ENCODE measurements at regions not wholly inside any gene's neighbourhood (a gene's known extent, or its start where the extent isn't known, plus 50 kb on each side); places are given as distances from the start of the nearest gene placed in this dataset.

- no peak for DNase-seq (ENCODE audit: low spot score)
These were observed 185.8 kb upstream of the BCL6 start for GRCh38 chr3:187931101-187931500.

DNA sequence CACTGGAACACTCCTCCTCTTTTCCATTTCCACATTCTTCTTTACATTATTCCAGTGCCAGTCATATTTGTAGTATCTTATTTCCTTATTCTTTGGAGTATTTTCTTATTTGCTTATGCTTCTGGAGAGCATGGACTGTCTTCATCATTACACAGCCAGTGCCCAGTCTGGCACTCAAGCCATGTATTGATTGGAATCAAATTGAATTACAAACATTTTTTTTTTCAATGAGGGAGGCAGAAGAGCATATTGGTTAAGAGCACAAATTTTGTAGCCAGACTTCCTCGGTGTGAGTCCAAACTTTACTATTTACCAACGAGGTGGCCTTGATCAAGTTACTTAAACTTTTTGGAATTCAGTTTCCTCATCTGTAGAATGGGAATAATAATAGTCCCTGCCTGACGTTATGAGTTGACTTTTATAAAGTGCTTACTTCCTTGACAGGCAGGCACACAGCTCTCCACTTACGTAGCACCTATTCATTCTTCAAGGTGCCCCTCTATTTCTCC lies 186.6 kb upstream of the BCL6 start:
- DNase-seq (ENCODE audit: low spot score), result no peak

DNA sequence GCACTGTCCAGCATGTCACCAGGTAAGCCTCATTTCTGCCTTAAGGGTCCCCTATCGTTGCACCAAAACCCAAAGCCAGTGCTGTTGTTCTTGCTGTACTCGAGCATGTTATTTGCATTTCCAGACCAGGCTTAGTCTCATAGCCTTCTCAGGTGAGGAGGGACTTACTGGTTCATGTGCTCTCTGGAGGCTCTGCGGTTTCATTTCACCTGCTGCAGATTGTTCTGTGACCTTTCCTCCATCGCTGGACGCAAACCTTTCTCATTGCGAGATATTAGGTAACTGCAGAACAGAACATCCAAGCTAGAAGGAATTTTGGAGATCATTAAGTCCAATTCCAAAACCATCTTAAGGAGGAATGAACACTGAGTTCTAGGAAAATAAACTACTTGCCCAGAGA lies 187.3 kb upstream of the BCL6 start:
- no peak for DNase-seq (ENCODE audit: low spot score)

GRCh38 chr3:187935623-187936156 lies 190.4 kb upstream of the BCL6 start:
- peak; percentile 88 for DNase-seq (ENCODE audit: low spot score)

DNA sequence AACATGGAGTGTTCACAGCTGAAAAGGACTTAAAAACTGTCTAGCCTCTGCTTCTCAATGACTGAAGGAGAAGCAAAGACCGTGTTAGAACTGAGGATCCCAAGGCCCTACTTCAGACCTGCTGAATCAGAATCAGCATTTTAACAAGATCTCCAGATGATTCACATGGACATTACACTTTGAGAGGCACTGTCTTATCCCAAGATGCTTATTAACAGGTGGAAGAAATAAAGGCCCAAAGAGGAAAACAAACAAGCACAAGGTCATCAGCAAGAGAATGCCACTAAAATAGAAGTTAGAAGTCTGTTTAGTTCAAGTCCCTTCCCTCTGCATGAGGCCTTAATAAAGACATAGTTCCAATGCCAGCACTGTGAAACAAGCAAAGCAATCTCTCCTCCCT lies 191.4 kb upstream of the BCL6 start:
- DNase-seq (ENCODE audit: low spot score), result no peak

DNA sequence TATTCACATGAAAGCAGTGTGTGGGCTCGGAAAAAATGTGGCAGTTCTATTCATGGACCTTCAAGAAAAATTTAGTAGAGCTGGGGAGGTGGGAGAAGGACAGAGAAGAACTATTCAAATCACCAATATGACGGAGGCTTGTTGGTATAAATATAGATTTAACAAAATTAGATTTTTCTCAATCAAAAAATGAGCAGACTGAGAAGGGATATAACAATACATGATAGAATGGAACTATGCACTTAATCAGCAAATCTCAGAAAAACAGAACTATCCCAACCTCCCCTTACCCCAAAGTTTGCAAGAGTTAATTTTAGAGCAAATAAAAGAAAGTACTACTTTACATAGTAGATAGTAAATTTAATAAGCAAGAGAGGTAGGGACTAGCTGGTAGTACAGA lies 194.6 kb upstream of the BCL6 start:
- no peak for DNase-seq (ENCODE audit: low spot score)

DNA sequence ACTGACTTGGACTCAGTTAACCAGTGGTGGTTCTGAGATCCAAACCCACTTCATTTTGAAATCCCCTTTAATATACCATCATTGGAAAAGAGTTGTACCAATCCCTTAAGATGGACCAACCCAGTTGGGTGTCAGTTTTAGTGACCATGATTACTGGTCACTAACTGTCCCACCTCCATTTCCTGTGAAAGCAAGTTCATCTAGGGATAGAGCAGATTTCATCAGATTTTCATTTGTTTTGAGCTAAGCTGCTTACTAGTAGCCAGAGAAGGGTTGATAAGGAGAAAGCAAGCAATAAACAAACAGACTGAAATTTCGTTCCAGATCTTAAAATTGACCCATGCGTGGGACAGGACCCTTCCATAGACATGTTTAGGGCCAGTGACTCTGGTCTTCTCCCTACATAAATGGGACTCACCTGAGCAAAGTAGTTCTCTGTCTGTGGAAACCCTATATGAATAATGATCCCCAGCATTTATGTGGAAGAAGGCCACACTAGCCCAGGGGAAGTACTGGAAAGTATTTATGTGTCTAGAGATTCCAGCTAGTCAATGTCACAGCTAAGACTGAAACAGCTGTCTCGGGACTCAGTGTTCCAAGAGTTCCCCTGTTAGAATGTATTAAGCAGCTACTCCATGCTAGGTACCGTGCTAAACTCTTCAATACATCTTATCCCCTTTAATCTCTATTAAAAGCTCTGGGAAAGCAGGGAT lies 196.0 kb upstream of the BCL6 start:
- DNase-seq (ENCODE audit: low spot score), result no peak

GRCh38 chr3:187941848-187942194 lies 196.6 kb upstream of the BCL6 start:
- DNase-seq (ENCODE audit: low spot score), result no peak

DNA sequence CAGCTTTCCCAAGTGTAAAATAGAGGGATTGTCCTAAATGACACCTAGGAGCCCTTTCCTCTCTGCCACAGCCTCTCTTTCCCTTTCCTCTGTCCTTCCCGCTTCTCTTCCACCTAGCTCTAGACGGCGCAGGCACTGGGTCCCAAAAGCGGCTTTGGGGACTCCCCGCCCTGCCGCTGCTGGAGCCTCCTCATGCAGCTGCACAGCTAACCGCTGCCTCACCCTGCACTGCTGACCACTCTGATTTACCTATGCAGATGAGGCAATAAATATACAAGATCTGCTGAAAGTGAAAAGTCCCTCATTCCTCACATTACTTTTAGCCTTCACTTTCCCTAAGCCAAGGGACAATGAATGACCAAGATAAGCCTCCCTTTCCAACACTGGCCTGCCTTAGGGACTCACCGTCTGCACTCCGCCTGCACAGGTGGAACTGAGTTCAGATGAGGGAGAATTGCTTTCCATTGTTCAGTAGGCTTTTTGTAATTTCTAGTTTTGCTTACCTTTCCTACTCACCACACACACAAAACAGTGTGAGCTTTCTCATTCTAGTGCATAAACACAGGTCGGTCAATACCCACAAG lies 197.5 kb upstream of the BCL6 start:
- peak; percentile 82 for DNase-seq (ENCODE audit: low spot score)

GRCh38 chr3:187943677-187944389 lies 198.6 kb upstream of the BCL6 start:
- peak; percentile 73 for DNase-seq (ENCODE audit: low spot score)

GRCh38 chr3:187944390-187945179 lies 199.3 kb upstream of the BCL6 start:
- peak; percentile 87 for DNase-seq (ENCODE audit: low spot score)

- DNase-seq (ENCODE audit: low spot score), result peak; percentile 58
These were observed 200.1 kb upstream of the BCL6 start for GRCh38 chr3:187945374-187945773.

- peak; percentile 87 for DNase-seq (ENCODE audit: low spot score)
These were observed 201.0 kb upstream of the BCL6 start for GRCh38 chr3:187946163-187946691.

GRCh38 chr3:187946981-187947380 lies 201.7 kb upstream of the BCL6 start:
- DNase-seq (ENCODE audit: low spot score), result no peak

- no peak for DNase-seq (ENCODE audit: low spot score)
These were observed 202.8 kb upstream of the BCL6 start for GRCh38 chr3:187947927-187948682.

GRCh38 chr3:187949093-187949820 lies 204.0 kb upstream of the BCL6 start:
- no peak for DNase-seq (ENCODE audit: low spot score)

DNA sequence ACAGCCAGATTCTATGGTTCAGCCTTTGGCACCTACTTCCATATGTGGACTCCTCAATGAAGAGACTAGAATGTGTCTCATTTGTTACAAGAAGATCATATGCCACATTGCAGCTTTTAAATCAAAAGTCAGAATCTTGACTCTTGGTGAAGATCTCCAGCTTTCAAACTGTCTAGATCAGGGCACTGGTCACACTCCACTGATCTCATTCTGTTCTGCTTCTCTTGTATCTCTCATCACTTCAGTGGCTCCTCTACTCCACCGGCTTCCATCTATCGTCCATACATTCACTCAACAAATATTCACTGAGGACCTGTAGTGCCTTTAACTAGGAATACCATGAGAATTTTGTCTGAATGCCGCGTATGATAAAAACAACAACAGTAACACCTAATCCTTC lies 203.3 kb upstream of the LPP start:
- DNase-seq (ENCODE audit: low spot score), result no peak

DNA sequence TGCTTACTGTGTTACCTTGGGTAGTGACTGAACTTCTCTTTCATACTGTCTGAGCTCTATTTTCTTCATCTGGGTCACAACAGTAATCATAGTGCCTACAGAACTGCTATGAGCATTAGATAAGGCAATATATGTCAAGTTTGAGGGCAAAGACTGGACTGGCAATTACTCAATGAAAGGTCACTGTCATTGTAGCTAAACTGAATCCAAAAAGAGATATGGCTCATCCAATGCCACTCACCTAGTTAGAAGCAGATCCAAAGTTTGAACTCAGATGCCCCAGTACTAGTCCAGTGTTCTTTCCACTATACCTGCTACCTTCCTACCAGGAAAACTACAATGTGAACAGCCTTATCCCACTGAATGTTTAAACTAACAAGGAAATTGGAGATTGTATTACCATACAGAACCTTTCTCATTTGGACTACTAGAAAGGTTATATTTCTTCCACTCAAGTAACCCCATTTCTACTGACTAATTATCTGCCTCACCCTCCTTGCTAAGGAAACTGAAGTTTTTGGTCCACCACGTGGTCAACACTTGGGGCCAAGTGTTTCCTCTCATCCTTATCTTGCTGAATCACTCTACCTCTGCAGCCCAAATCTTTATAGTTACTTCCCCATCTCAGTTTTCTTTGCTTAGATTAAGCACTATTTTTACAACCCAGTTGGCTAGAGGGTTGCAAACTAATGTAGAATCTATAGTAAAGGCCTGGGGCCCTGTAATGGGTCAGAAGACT lies 202.3 kb upstream of the LPP start:
- DNase-seq (ENCODE audit: low spot score), result peak; percentile 51

- no peak for DNase-seq (ENCODE audit: low spot score)
These were observed 201.1 kb upstream of the LPP start for GRCh38 chr3:187952849-187953248.

DNA sequence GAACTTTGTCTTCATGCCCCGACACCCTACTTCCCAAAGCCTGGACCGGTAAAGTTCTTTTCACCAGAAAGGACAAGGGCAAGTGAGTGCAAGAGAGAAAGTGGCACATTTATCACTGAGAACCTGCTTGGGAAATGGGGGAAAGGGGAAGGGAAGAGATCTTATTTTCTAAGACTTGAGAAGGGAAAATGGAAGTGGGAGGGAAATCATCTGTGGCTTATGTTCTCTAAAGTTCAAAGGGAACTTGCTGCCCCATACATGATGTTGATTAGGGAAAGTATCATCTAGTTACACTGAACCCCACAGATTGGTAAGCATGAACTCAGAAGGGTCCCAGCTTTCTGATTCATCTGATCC lies 199.5 kb upstream of the LPP start:
- no peak for DNase-seq (ENCODE audit: low spot score)

Measured in NAMALWA (cell line).